DOHH2 (cell line): ENCODE measurements at regions not wholly inside any gene's neighbourhood (a gene's known extent, or its start where the extent isn't known, plus 50 kb on each side); places are given as distances from the start of the nearest gene placed in this dataset.

ENCODE experiments used
- CTCF ChIP-seq: fragments of 200-600 bp; sonication (generic); IDR thresholded peaks from one replicate; pipeline ENCODE4 v1.5.1; 2014; ENCODE audit warnings: antibody characterized with exemption, mild to moderate bottlenecking, low read depth, low read length; ENCODE audit not compliant: poor library complexity, severe bottlenecking
- EZH2phosphoT487 ChIP-seq: fragments of 200-600 bp; sonication (generic); IDR thresholded peaks from 2 replicates; pipeline ENCODE4 v1.6.1; 2017; ENCODE audit warnings: borderline replicate concordance, mild to moderate bottlenecking, antibody characterized with exemption, low read length, moderate library complexity, mixed read lengths

- TF ChIP-seq CTCF (no peak), EZH2phosphoT487 (no peak)
Observed at GRCh38 chr22:27609451-27609888, 192.1 kb downstream of the MN1 start.
